H9 (cell line): ENCODE measurements at regions not wholly inside any gene's neighbourhood (a gene's known extent, or its start where the extent isn't known, plus 50 kb on each side); places are given as distances from the start of the nearest gene placed in this dataset.

Experiments
- DNase-seq: peaks from one replicate; pipeline ENCODE4 v3.0.0-alpha.2; 2017
- H2AFZ ChIP-seq: one replicate; pipeline ENCODE4 v1.6.1; 2013; ENCODE audit warnings: mild to moderate bottlenecking, low read length, control low read depth, moderate library complexity
- H2AK5ac ChIP-seq: 2 replicates; pipeline ENCODE4 v1.6.1; 2013; ENCODE audit warnings: low read length, control low read depth, mixed read lengths; ENCODE audit not compliant: insufficient read length
- H2BK120ac ChIP-seq: one replicate; pipeline ENCODE4 v1.6.1; 2013; ENCODE audit warnings: low read depth, mild to moderate bottlenecking, low read length, control low read depth, inconsistent platforms; ENCODE audit not compliant: poor library complexity, severe bottlenecking
- H2BK12ac ChIP-seq: 2 replicates; pipeline ENCODE4 v1.6.1; 2013; ENCODE audit warnings: low read length, control low read depth, mixed read lengths, low read depth; ENCODE audit not compliant: insufficient read length
- H2BK15ac ChIP-seq: 2 replicates; pipeline ENCODE4 v1.6.1; 2013; ENCODE audit warnings: low read depth, low read length, control low read depth
- H2BK20ac ChIP-seq: one replicate; pipeline ENCODE4 v1.6.1; 2013; ENCODE audit warnings: low read depth, mild to moderate bottlenecking, low read length, control low read depth, inconsistent platforms; ENCODE audit not compliant: poor library complexity, severe bottlenecking
- H2BK5ac ChIP-seq: 2 replicates; pipeline ENCODE4 v1.6.1; 2013; ENCODE audit warnings: low read length, control low read depth, mixed read lengths; ENCODE audit not compliant: insufficient read length
- H3K14ac ChIP-seq: 2 replicates; pipeline ENCODE4 v1.6.1; 2013; ENCODE audit warnings: low read length, control low read depth; ENCODE audit not compliant: insufficient read depth
- H3K18ac ChIP-seq: 2 replicates; pipeline ENCODE4 v1.6.1; 2013; ENCODE audit warnings: low read depth, mild to moderate bottlenecking, mixed read lengths, low read length, control low read depth; ENCODE audit not compliant: insufficient read length
- H3K23ac ChIP-seq: 2 replicates; pipeline ENCODE4 v1.6.1; 2013; ENCODE audit warnings: low read length, control low read depth, mixed read lengths, low read depth; ENCODE audit not compliant: insufficient read length
- H3K23me2 ChIP-seq: 2 replicates; pipeline ENCODE4 v1.6.1; 2013; ENCODE audit warnings: low read depth, mild to moderate bottlenecking, mixed read lengths, low read length, control low read depth; ENCODE audit not compliant: insufficient read length, poor library complexity, severe bottlenecking
- H3K27ac ChIP-seq: 2 replicates; pipeline ENCODE4 v1.5.1; 2013; ENCODE audit warnings: low read length, control low read depth, mixed read lengths, low read depth; ENCODE audit not compliant: insufficient read length
- H3K27me3 ChIP-seq: 2 replicates; pipeline ENCODE4 v1.6.1; 2013; ENCODE audit warnings: low read length, control low read depth, inconsistent platforms; ENCODE audit not compliant: insufficient read depth
- H3K4ac ChIP-seq: 2 replicates; pipeline ENCODE4 v1.6.1; 2013; ENCODE audit warnings: low read depth, mild to moderate bottlenecking, control low read depth, inconsistent platforms, low read length, moderate library complexity
- H3K4me1 ChIP-seq: 2 replicates; pipeline ENCODE4 v1.6.1; 2013; ENCODE audit warnings: low read length, control low read depth, inconsistent platforms; ENCODE audit not compliant: insufficient read depth
- H3K4me2 ChIP-seq: 2 replicates; pipeline ENCODE4 v1.6.1; 2013; ENCODE audit warnings: low read length, control low read depth, mixed read lengths; ENCODE audit not compliant: insufficient read length, insufficient read depth
- H3K56ac ChIP-seq: 2 replicates; pipeline ENCODE4 v1.6.1; 2013; ENCODE audit warnings: low read depth, mild to moderate bottlenecking, mixed read lengths, low read length, control low read depth; ENCODE audit not compliant: insufficient read length
- H3K79me1 ChIP-seq: 2 replicates; pipeline ENCODE4 v1.6.1; 2013; ENCODE audit warnings: low read depth, mild to moderate bottlenecking, moderate library complexity, low read length, control low read depth, inconsistent platforms; ENCODE audit not compliant: insufficient read depth, poor library complexity, severe bottlenecking
- H3K79me2 ChIP-seq: 2 replicates; pipeline ENCODE4 v1.6.1; 2013; ENCODE audit warnings: low read length, control low read depth, inconsistent platforms; ENCODE audit not compliant: insufficient read depth
- H3K9ac ChIP-seq: 2 replicates; pipeline ENCODE4 v1.6.1; 2013; ENCODE audit warnings: low read length, control low read depth, mixed read lengths; ENCODE audit not compliant: insufficient read length; ENCODE audit errors: extremely low read depth
- H3K9me3 ChIP-seq: one replicate; pipeline ENCODE4 v1.6.1; 2013; ENCODE audit warnings: low read depth, low read length, inconsistent platforms; ENCODE audit not compliant: control insufficient read depth
- H3T11ph ChIP-seq: one replicate; pipeline ENCODE4 v1.6.1; 2013; ENCODE audit warnings: mild to moderate bottlenecking, low read length, control low read depth, inconsistent platforms
- H4K20me1 ChIP-seq: one replicate; pipeline ENCODE4 v1.6.1; 2013; ENCODE audit not compliant: control insufficient read depth, insufficient read length, insufficient read depth
- H4K5ac ChIP-seq: 2 replicates; pipeline ENCODE4 v1.6.1; 2013; ENCODE audit warnings: low read depth, mild to moderate bottlenecking, mixed read lengths, low read length, control low read depth; ENCODE audit not compliant: insufficient read length
- H4K8ac ChIP-seq: replicated peaks from 2 replicates; pipeline ENCODE4 v1.6.1; 2013; ENCODE audit warnings: low read length, control low read depth, mixed read lengths, low read depth; ENCODE audit not compliant: insufficient read length
- H4K91ac ChIP-seq: 2 replicates; pipeline ENCODE4 v1.6.1; 2013; ENCODE audit warnings: low read depth, mild to moderate bottlenecking, moderate library complexity, mixed read lengths, low read length, control low read depth; ENCODE audit not compliant: insufficient read length
- H3K27ac Mint-ChIP-seq, 3 experiments: 2 replicates in 2 of 3; 3 replicates in 1 of 3; pipeline ENCODE4 v1.8.0; 2020 to 2021; ENCODE audit warnings: mixed read lengths in 3 of 3, mild to moderate bottlenecking in 1 of 3, moderate library complexity in 1 of 3
- H3K27me3 Mint-ChIP-seq: 2 replicates; pipeline ENCODE4 v1.8.0; 2021; ENCODE audit warnings: low read depth, mild to moderate bottlenecking, moderate library complexity, mixed read lengths
- H3K36me3 Mint-ChIP-seq, 3 experiments: 2 replicates in 2 of 3; 3 replicates in 1 of 3; pipeline ENCODE4 v1.8.0; 2020 to 2021; ENCODE audit warnings: low read depth in 3 of 3, mixed read lengths in 3 of 3; ENCODE audit not compliant: insufficient read depth in 1 of 3
- H3K4me1 Mint-ChIP-seq, 2 experiments: 2 replicates each; pipeline ENCODE4 v1.8.0; 2020; ENCODE audit warnings: mixed read lengths in 2 of 2
- H3K4me3 Mint-ChIP-seq, 2 experiments: 2 replicates in 1 of 2; 3 replicates in 1 of 2; pipeline ENCODE4 v1.8.0; 2020 to 2021; ENCODE audit warnings: mild to moderate bottlenecking in 2 of 2, mixed read lengths in 2 of 2, moderate library complexity in 1 of 2
- H3K9me3 Mint-ChIP-seq, 2 experiments: 2 replicates in 1 of 2; 3 replicates in 1 of 2; pipeline ENCODE4 v1.8.0; 2020; ENCODE audit warnings: mild to moderate bottlenecking in 2 of 2, mixed read lengths in 2 of 2, moderate library complexity in 1 of 2
- CTCF ChIP-seq: fragments of 200-600 bp; sonication (generic); conservative IDR thresholded peaks from 3 replicates; pipeline ENCODE4 v1.8.0; 2021; ENCODE audit warnings: antibody characterized with exemption, mild to moderate bottlenecking
- WGBS: extraction: QIAGEN DNeasy Blood & Tissue Kit; methylation state at CpG from one replicate; pipeline ENCODE4 v1.1.7; 2013; ENCODE audit warnings: missing lambda C conversion rate, low lambda C conversion rate, mixed read lengths; ENCODE audit not compliant: insufficient read length; ENCODE audit errors: extremely low coverage; 5-methylcytosine and 5-hydroxymethylcytosine counted together

- H3K4ac ChIP-seq = no peak overlapping the region
- H3K4me1 ChIP-seq = no peaks in the 10 kb centered on the region
- no peak for DNase-seq
- Mint-ChIP-seq H3K36me3 (peaks cover 0 to 5% (median 2%) of the 10 kb centered on the region in 3 experiments; a peak in 3 of 7 replicates), H3K4me3 (no peak overlapping the region), H3K9me3 (peaks cover 2 to 6% of the 10 kb centered on the region in 2 experiments; a peak in 2 of 5 replicates), H3K27ac (no peak overlapping the region), H3K27me3 (no peaks in the 10 kb centered on the region), H3K4me1 (peaks cover 5 to 8% of the 10 kb centered on the region in 2 experiments)
- no peak overlapping the region for H4K5ac ChIP-seq
- no peak overlapping the region for H3K9ac ChIP-seq
- no peak overlapping the region for H2BK20ac ChIP-seq
- H3K4me2 ChIP-seq = no peak overlapping the region
- no peak overlapping the region for H3K14ac ChIP-seq
- H4K91ac ChIP-seq = no peak overlapping the region
- no peak for TF ChIP-seq CTCF
- H2AFZ ChIP-seq = no peak overlapping the region
- H2BK15ac ChIP-seq = no peak overlapping the region
- H2BK12ac ChIP-seq = no peak overlapping the region
- H3K79me1 ChIP-seq = no peaks in the 10 kb centered on the region
- no peak overlapping the region for H3K27ac ChIP-seq
- H3K27me3 ChIP-seq = no peaks in the 10 kb centered on the region
- no peaks in the 10 kb centered on the region for H3K9me3 ChIP-seq
- no peak overlapping the region for H3T11ph ChIP-seq
- H3K23ac ChIP-seq = no peak overlapping the region
- no peak overlapping the region for H3K56ac ChIP-seq
- no peaks in the 10 kb centered on the region for H3K79me2 ChIP-seq
- H4K8ac ChIP-seq = no peak overlapping the region
- no peak overlapping the region for H2BK120ac ChIP-seq
- H2AK5ac ChIP-seq = no peak overlapping the region
- no peaks in the 10 kb centered on the region for H3K23me2 ChIP-seq
- no peaks in the 10 kb centered on the region for H4K20me1 ChIP-seq
- H3K18ac ChIP-seq = no peak overlapping the region
- no peak overlapping the region for H2BK5ac ChIP-seq
- no CpG with 5 or more reads among the region's 13 CpGs for WGBS
These were observed 56.8 kb downstream of the GSC start for GRCh38 chr14:94713115-94713514.
